ENCODE measurements at regions not wholly inside any gene's neighbourhood (a gene's known extent, or its start where the extent isn't known, plus 50 kb on each side); places are given as distances from the start of the nearest gene placed in this dataset.

DNA sequence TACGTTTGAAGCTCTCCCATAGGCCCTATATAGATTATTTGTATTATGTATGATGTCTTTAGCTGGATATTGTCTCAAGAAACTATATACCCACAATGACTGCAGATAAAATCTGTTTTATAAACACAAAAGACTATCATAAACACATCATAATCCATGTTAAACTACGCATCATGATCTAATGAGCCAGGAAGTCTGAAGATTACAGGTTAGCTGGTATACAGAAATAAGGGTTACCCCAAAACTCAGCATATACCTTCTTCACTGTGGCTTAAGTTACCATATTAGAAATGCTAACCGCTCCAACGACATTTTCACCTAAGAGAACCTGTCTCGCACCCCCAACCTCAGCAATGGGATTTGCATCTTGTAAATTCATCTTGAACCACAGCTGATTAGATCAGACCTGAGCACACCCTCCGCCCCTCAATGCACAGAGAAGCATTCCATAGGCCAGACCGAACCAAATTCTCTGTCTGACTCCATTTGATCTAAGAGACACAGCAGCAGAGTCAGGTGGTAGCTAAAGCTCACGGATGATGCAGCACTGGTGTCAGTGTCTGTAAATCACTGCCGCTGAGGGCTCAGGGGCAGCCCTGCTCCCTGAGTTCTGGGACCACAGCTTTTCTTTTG, 124.9 kb downstream of the NPY start:
- ChIA-PET CTCF (interaction anchor here (1.4 to 3.2 kb wide), 5 partner anchors 14 to 546 kb away, joined by 4 to 10 read pairs (median 4); no protein-coding TSS in a partner anchor), POLR2A (no interaction called here)
- Histone ChIP-seq H3K9me2 (no peaks in the 10 kb centered on the region), H3K9me3 (no peaks in the 10 kb centered on the region), H4K20me1 (ENCODE audit: insufficient read depth) (no peaks in the 10 kb centered on the region), H3K4me3 (ENCODE audit: low read depth in 2 of 2, low read length in 1 of 2) (no peak overlapping the region), H3F3A (replicated peaks; ENCODE audit: insufficient read depth) (no peaks in the 10 kb centered on the region), H2AFZ (ENCODE audit: low read depth) (no peak overlapping the region), H3K27me3 (ENCODE audit: insufficient read depth) (no peaks in the 10 kb centered on the region; the same call in 1 of the 2 replicates), H3K36me3 (replicated peaks in 1 of 2; ENCODE audit: control insufficient read depth in 1 of 2, insufficient read depth in 2 of 2, low read length in 1 of 2) (no peaks in the 10 kb centered on the region), H3K27ac (ENCODE audit: low read depth in 2 of 2, low read length in 1 of 2) (no peak overlapping the region), H3K4me1 (ENCODE audit: control insufficient read depth in 1 of 2, insufficient read depth in 2 of 2, low read depth in 1 of 2, low read length in 1 of 2) (no peaks in the 10 kb centered on the region; a peak in 1 of 4 replicates), H3K9ac (no peak overlapping the region), H3K4me2 (no peak overlapping the region), H3K79me2 (ENCODE audit: insufficient read depth) (no peaks in the 10 kb centered on the region)
- 56% methylated on average over 9 of the region's 9 CpGs for WGBS (ENCODE audit: low lambda C conversion rate)
- no peak for DNase-seq
- TF ChIP-seq EZH2phosphoT487 (IDR thresholded peaks at IDR 0.05; ENCODE audit: borderline replicate concordance, low read depth): no peak
- TF ChIP-seq, protein P1, sequence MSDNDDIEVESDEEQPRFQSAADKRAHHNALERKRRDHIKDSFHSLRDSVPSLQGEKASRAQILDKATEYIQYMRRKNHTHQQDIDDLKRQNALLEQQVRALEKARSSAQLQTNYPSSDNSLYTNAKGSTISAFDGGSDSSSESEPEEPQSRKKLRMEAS (IDR thresholded peaks at IDR 0.05; ENCODE audit: low read depth): no peak
- TF ChIP-seq, protein P2, sequence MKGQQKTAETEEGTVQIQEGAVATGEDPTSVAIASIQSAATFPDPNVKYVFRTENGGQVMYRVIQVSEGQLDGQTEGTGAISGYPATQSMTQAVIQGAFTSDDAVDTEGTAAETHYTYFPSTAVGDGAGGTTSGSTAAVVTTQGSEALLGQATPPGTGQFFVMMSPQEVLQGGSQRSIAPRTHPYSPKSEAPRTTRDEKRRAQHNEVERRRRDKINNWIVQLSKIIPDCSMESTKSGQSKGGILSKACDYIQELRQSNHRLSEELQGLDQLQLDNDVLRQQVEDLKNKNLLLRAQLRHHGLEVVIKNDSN (IDR thresholded peaks at IDR 0.05; ENCODE audit: borderline replicate concordance, low read depth): no peak

DNA sequence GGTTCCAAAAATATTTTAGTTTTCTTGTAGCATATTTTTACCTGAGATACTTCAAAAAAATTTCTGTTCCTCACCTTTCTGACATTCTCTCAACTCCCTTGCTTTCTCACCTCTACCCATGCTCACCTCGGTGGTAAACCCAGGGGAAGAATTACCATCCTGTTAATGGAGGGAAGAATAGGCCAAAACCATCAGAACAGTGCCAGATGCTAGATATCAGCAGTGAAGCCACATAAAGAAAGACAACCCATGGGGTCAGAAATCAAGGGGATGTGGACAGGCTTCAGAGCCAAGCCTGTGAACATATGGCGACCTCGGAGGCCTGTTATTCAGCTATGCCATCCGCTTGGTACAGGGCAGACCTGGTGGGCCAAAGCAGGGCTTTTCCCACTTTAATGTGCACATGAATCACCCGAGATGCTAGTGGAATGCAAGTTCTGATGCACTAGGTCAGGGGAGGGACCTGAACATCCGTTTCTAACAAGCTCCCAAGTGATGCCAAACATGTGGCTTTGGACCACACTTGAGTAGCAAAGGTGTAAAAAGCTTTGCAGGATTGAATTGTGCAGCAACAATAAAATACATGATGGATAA, 125.5 kb downstream of the NPY start:
- 40% methylated on average over 6 of the region's 6 CpGs for WGBS (ENCODE audit: low lambda C conversion rate)
- Histone ChIP-seq H3K9me3 (no peaks in the 10 kb centered on the region), H2AFZ (ENCODE audit: low read depth) (no peak overlapping the region), H3K9ac (no peak overlapping the region), H3K79me2 (ENCODE audit: insufficient read depth) (no peaks in the 10 kb centered on the region), H3F3A (replicated peaks; ENCODE audit: insufficient read depth) (no peaks in the 10 kb centered on the region), H4K20me1 (ENCODE audit: insufficient read depth) (no peaks in the 10 kb centered on the region), H3K9me2 (no peaks in the 10 kb centered on the region), H3K36me3 (replicated peaks in 1 of 2; ENCODE audit: control insufficient read depth in 1 of 2, insufficient read depth in 2 of 2, low read length in 1 of 2) (no peaks in the 10 kb centered on the region), H3K27ac (ENCODE audit: low read depth in 2 of 2, low read length in 1 of 2) (no peak overlapping the region), H3K4me1 (ENCODE audit: control insufficient read depth in 1 of 2, insufficient read depth in 2 of 2, low read depth in 1 of 2, low read length in 1 of 2) (no peaks in the 10 kb centered on the region; a peak in 1 of 4 replicates), H3K27me3 (ENCODE audit: insufficient read depth) (no peaks in the 10 kb centered on the region; the same call in 1 of the 2 replicates), H3K4me3 (ENCODE audit: low read depth in 2 of 2, low read length in 1 of 2) (no peak overlapping the region), H3K4me2 (no peak overlapping the region)
- CTCF ChIA-PET: interaction anchor here (0.9 to 3.2 kb wide), 5 partner anchors 15 to 547 kb away, joined by 3 to 10 read pairs (median 4); no protein-coding TSS in a partner anchor
- TF ChIP-seq, protein P3, sequence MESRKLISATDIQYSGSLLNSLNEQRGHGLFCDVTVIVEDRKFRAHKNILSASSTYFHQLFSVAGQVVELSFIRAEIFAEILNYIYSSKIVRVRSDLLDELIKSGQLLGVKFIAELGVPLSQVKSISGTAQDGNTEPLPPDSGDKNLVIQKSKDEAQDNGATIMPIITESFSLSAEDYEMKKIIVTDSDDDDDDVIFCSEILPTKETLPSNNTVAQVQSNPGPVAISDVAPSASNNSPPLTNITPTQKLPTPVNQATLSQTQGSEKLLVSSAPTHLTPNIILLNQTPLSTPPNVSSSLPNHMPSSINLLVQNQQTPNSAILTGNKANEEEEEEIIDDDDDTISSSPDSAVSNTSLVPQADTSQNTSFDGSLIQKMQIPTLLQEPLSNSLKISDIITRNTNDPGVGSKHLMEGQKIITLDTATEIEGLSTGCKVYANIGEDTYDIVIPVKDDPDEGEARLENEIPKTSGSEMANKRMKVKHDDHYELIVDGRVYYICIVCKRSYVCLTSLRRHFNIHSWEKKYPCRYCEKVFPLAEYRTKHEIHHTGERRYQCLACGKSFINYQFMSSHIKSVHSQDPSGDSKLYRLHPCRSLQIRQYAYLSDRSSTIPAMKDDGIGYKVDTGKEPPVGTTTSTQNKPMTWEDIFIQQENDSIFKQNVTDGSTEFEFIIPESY (IDR thresholded peaks at IDR 0.05; ENCODE audit: borderline replicate concordance, low read depth): no peak
- TF ChIP-seq, protein P4, sequence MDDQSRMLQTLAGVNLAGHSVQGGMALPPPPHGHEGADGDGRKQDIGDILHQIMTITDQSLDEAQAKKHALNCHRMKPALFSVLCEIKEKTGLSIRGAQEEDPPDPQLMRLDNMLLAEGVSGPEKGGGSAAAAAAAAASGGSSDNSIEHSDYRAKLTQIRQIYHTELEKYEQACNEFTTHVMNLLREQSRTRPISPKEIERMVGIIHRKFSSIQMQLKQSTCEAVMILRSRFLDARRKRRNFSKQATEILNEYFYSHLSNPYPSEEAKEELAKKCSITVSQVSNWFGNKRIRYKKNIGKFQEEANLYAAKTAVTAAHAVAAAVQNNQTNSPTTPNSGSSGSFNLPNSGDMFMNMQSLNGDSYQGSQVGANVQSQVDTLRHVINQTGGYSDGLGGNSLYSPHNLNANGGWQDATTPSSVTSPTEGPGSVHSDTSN (IDR thresholded peaks at IDR 0.05): no peak
- TF ChIP-seq NRF1 (IDR thresholded peaks at IDR 0.05; ENCODE audit: low read depth, low read length) (no peak), MXI1 (IDR thresholded peaks at IDR 0.05; ENCODE audit: low read depth, low read length) (no peak), EZH2phosphoT487 (IDR thresholded peaks at IDR 0.05; ENCODE audit: borderline replicate concordance, low read depth) (no peak), FOSL2 (IDR thresholded peaks at IDR 0.05; ENCODE audit: borderline replicate concordance, low read depth) (no peak), FOXJ3 (CRISPR knock-in tag; IDR thresholded peaks at IDR 0.05) (no peak), JUND (IDR thresholded peaks at IDR 0.05) (no peak), RCOR1 (IDR thresholded peaks at IDR 0.05; ENCODE audit: low read length) (no peak), POLR2AphosphoS5 (IDR thresholded peaks at IDR 0.05; ENCODE audit: low read depth, low read length) (no peak), SIN3A (IDR thresholded peaks at IDR 0.05; ENCODE audit: borderline replicate concordance, low read depth, low read length) (no peak), GABPA (IDR thresholded peaks at IDR 0.05; ENCODE audit: low read depth) (no peak), TCF12 (IDR thresholded peaks at IDR 0.05) (no peak), SMC3 (IDR thresholded peaks at IDR 0.05; ENCODE audit: low read depth, low read length) (no peak), MEF2A (IDR thresholded peaks at IDR 0.05; ENCODE audit: borderline replicate concordance, low read depth) (no peak), TAF1 (IDR thresholded peaks at IDR 0.05; ENCODE audit: borderline replicate concordance, low read depth, low read length) (no peak), RXRA (IDR thresholded peaks at IDR 0.05; ENCODE audit: borderline replicate concordance, low read depth) (no peak)
- TF ChIP-seq, protein P2 (IDR thresholded peaks at IDR 0.05; ENCODE audit: borderline replicate concordance, low read depth): no peak
- TF ChIP-seq, protein P5, sequence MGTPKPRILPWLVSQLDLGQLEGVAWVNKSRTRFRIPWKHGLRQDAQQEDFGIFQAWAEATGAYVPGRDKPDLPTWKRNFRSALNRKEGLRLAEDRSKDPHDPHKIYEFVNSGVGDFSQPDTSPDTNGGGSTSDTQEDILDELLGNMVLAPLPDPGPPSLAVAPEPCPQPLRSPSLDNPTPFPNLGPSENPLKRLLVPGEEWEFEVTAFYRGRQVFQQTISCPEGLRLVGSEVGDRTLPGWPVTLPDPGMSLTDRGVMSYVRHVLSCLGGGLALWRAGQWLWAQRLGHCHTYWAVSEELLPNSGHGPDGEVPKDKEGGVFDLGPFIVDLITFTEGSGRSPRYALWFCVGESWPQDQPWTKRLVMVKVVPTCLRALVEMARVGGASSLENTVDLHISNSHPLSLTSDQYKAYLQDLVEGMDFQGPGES (IDR thresholded peaks at IDR 0.05; ENCODE audit: low read depth, low read length): no peak
- POLR2A ChIA-PET: no interaction called here
- no peak for DNase-seq

Data from SK-N-SH (cell line).